K562 (cell line): ENCODE measurements at regions not wholly inside any gene's neighbourhood (a gene's known extent, or its start where the extent isn't known, plus 50 kb on each side); places are given as distances from the start of the nearest gene placed in this dataset.

Experiments used
- ATAC-seq: fragments of 200-7000 bp; cut with Tn5 transposase; 3 replicates; pipeline ENCODE4 v1.9.1; 2020; ENCODE audit warnings: moderate library complexity
- BruUV-seq: library from RNA; stranded (reverse); fragments of 400-500 nt; replicated peaks from 2 replicates; lab custom pipeline; 2021; lab: Mats Ljungman, UMichigan
- CTCF ChIA-PET: fragments of 300-600 bp; formaldehyde crosslinking; extraction: SDS; loops from one replicate; lab custom pipeline; 2021; ENCODE audit warnings: low intra/inter-chr PET ratio; lab: Yijun Ruan, JAX
- POLR2A ChIA-PET: fragments of 300-600, 350-650 bp; sonication (Branson Sonifier 250); formaldehyde crosslinking; extraction: SDS; loops from one replicate; lab custom pipeline; 2021; ENCODE audit warnings: antibody characterized with exemption, inconsistent platforms; lab: Yijun Ruan, JAX
- DNase-seq, 4 experiments: peaks; one replicate each; pipeline versions ENCODE4 v3.0.0 to v3.0.0-alpha.2; 2011 to 2018; ENCODE audit warnings: low spot score in 3 of 4, mixed read lengths in 3 of 4; ENCODE audit errors: extremely low read depth in 1 of 4
- FAIRE-seq: peaks from 2 replicates; lab custom pipeline; 2011; peaks lifted over from hg19 to GRCh38; lab: Jason Lieb, UNC
- H2AFZ ChIP-seq: 2 replicates; pipeline ENCODE4 v1.6.0; 2011; ENCODE audit warnings: low read depth, low read length, control low read depth, inconsistent platforms
- H3K27ac ChIP-seq: fragments of 200-600 bp; 3 replicates; pipeline ENCODE4 v1.8.0; 2011; ENCODE audit warnings: low read depth, mild to moderate bottlenecking, control low read depth, inconsistent platforms, low read length, moderate library complexity, mixed read lengths; ENCODE audit errors: extremely low read depth
- H3K27me3 ChIP-seq, 2 experiments: fragments of 300-600 bp in 1 of 2; 2 replicates in 1 of 2; 3 replicates in 1 of 2; pipeline versions ENCODE4 v1.6.0 to v1.8.0; 2011; ENCODE audit warnings: inconsistent platforms in 2 of 2, low read length in 2 of 2, mild to moderate bottlenecking in 1 of 2, mixed read lengths in 1 of 2, moderate library complexity in 1 of 2; ENCODE audit not compliant: control insufficient read depth in 2 of 2, insufficient read depth in 2 of 2
- H3K36me3 ChIP-seq: fragments of 300-600 bp; 3 replicates; pipeline ENCODE4 v1.8.0; 2011; ENCODE audit warnings: mild to moderate bottlenecking, low read length, inconsistent platforms; ENCODE audit not compliant: control insufficient read depth, insufficient read depth
- H3K4me1 ChIP-seq, 2 experiments: fragments of 200-600 bp in 1 of 2; replicated peaks in 1 of 2; 2 replicates in 1 of 2; 3 replicates in 1 of 2; pipeline versions ENCODE4 v1.5.1 to v1.8.0; 2011; ENCODE audit warnings: inconsistent platforms in 2 of 2, low read length in 2 of 2, mild to moderate bottlenecking in 1 of 2, mixed read lengths in 1 of 2, moderate library complexity in 1 of 2; ENCODE audit not compliant: control insufficient read depth in 2 of 2, insufficient read depth in 2 of 2
- H3K4me2 ChIP-seq: 2 replicates; pipeline ENCODE4 v1.6.1; 2011; ENCODE audit warnings: low read length, control low read depth, inconsistent platforms, mixed read lengths; ENCODE audit not compliant: insufficient read depth
- H3K4me3 ChIP-seq: fragments of 200-600 bp; sonication (generic), shearing (Covaris generic); 2 replicates; pipeline ENCODE4 v1.5.1; 2016; ENCODE audit warnings: control low read depth, inconsistent platforms
- H3K79me2 ChIP-seq: fragments of 200-600 bp; 3 replicates; pipeline ENCODE4 v1.8.0; 2011; ENCODE audit warnings: low read length, inconsistent platforms; ENCODE audit not compliant: control insufficient read depth, insufficient read depth
- H3K9ac ChIP-seq, 2 experiments: 2 replicates each; pipeline versions ENCODE4 v1.6.0 to v1.6.1; 2011; ENCODE audit warnings: low read depth in 2 of 2, low read length in 2 of 2, control low read depth in 1 of 2, inconsistent platforms in 1 of 2, mild to moderate bottlenecking in 1 of 2, mixed read lengths in 1 of 2; ENCODE audit not compliant: insufficient read depth in 1 of 2
- H3K9me1 ChIP-seq: one replicate; pipeline ENCODE4 v1.6.0; 2011; ENCODE audit warnings: inconsistent platforms, mild to moderate bottlenecking, low read length, moderate library complexity; ENCODE audit not compliant: control insufficient read depth, insufficient read depth
- H3K9me3 ChIP-seq: replicated peaks from 2 replicates; pipeline ENCODE4 v1.5.1; 2011; ENCODE audit warnings: low read depth, low read length, inconsistent platforms; ENCODE audit not compliant: control insufficient read depth, insufficient read depth
- H4K20me1 ChIP-seq: replicated peaks from 2 replicates; pipeline ENCODE4 v1.6.1; 2011; ENCODE audit warnings: low read length, inconsistent platforms, mixed read lengths; ENCODE audit not compliant: control insufficient read depth, insufficient read depth
- CBX5 ChIP-seq: IDR thresholded peaks from 2 replicates; pipeline ENCODE4 v1.6.1; 2014; ENCODE audit warnings: low read depth, borderline replicate concordance
- IRF2 ChIP-seq: sonication (generic); formaldehyde crosslinking; IDR thresholded peaks from 2 replicates; pipeline ENCODE4 v1.8.1; 2022; ENCODE audit warnings: mild to moderate bottlenecking, missing genetic modification reagents
- LCOR ChIP-seq: sonication (generic); formaldehyde crosslinking; IDR thresholded peaks from 2 replicates; pipeline ENCODE4 v1.8.0; 2022; ENCODE audit warnings: mild to moderate bottlenecking, missing genetic modification reagents
- MCM3 ChIP-seq: fragments of 450-650 bp; IDR thresholded peaks from 2 replicates; pipeline ENCODE4 v1.6.1; 2016
- MIER1 ChIP-seq: fragments of 450-650 bp; IDR thresholded peaks from 2 replicates; pipeline ENCODE4 v1.6.1; 2016; ENCODE audit warnings: antibody characterized with exemption, mild to moderate bottlenecking, low read depth
- PTTG1 ChIP-seq: fragments of 450-650 bp; IDR thresholded peaks from 2 replicates; pipeline ENCODE4 v1.6.1; 2016; ENCODE audit warnings: low read depth, mild to moderate bottlenecking, missing genetic modification characterization, missing compliant biosample characterization
- TEAD2 ChIP-seq: fragments of 450-650 bp; IDR thresholded peaks from 2 replicates; pipeline ENCODE4 v1.6.1; 2016; ENCODE audit warnings: missing genetic modification characterization, control low read depth, missing compliant biosample characterization
- ZNF324 ChIP-seq: fragments of 250-450 bp; sonication (Bioruptor Pico); IDR thresholded peaks from 2 replicates; pipeline ENCODE4 v1.4.0; 2020; ENCODE audit warnings: mild to moderate bottlenecking
- ZNF586 ChIP-seq: fragments of 450-650 bp; formaldehyde crosslinking; conservative IDR thresholded peaks from 2 replicates; pipeline ENCODE4 v1.4.0; 2020; ENCODE audit warnings: mild to moderate bottlenecking, moderate library complexity
- ZNF766 ChIP-seq: fragments of 200-800 bp; sonication (Bioruptor generic); conservative IDR thresholded peaks from 2 replicates; pipeline ENCODE4 v1.6.1; 2016; ENCODE audit warnings: missing genetic modification characterization, missing compliant biosample characterization
- WGBS: fragments of 100-300 bp; shearing (Covaris generic); methylation state at CpG from one replicate; pipeline ENCODE4 v1.1.6; 2016; ENCODE audit warnings: low coverage, mixed read lengths; ENCODE audit not compliant: insufficient coverage; ENCODE audit errors: missing lambda C conversion rate; 5-methylcytosine and 5-hydroxymethylcytosine counted together
- in situ Hi-C: fragments of 300-500 bp; cut with MboI; formaldehyde crosslinking; loops from 4 replicates; pipeline ENCODE4 v1.15.0; 2018; ENCODE audit warnings: inconsistent platforms, mixed read lengths
- intact Hi-C: fragments of 100-400 bp; cut with micrococcal nuclease; formaldehyde crosslinking; loops from 2 replicates; pipeline ENCODE4 v1.14.2; 2022

DNA sequence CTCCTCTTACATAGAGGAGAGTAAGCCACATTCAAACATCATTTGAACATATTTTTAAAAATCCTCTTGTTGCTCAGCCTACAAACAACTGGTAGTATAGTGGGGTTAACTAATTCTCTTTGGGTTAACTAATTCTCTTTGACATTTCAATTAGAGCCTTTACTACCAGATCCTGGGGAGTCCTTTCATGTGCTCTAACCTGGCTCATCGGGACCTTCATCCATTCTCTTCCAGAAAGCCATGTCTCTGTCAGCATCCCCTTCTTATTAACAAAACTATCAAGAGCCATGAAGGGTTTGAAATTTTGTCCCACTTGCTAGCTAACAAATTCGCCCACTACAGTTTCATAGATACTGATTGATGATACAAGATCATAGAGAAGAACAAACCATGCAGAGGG lies 349.8 kb upstream of the PABPC4L start:
- no peak overlapping the region for H2AFZ ChIP-seq
- H3K9me1 ChIP-seq, result no peaks in the 10 kb centered on the region
- no peak overlapping the region for H3K4me2 ChIP-seq
- CTCF ChIA-PET, result no interaction called here
- intact Hi-C loops (no loop called here), in situ Hi-C loops (no loop called here)
- POLR2A ChIA-PET, result no interaction called here
- WGBS, result 0% methylated on average over 2 of the region's 2 CpGs
- H3K9me3 ChIP-seq, result no peaks in the 10 kb centered on the region; the same call in 1 of the 2 replicates
- H3K36me3 ChIP-seq, result no peaks in the 10 kb centered on the region
- no peaks in the 10 kb centered on the region for H3K27me3 ChIP-seq
- H3K79me2 ChIP-seq, result no peaks in the 10 kb centered on the region
- TF ChIP-seq ZNF766 (CRISPR knock-in tag), result no peak
- TF ChIP-seq ZNF586 (CRISPR knock-in tag), result no peak
- TF ChIP-seq MCM3, result no peak
- TF ChIP-seq MIER1, result no peak
- no peak for TF ChIP-seq PTTG1 (tag)
- no peak for TF ChIP-seq TEAD2
- TF ChIP-seq IRF2 (CRISPR knock-in tag), result no peak
- TF ChIP-seq LCOR (CRISPR knock-in tag), result no peak
- H3K4me3 ChIP-seq, result no peak overlapping the region
- ATAC-seq, result no peak
- H3K27ac ChIP-seq, result no peak overlapping the region
- H3K4me1 ChIP-seq, result no peaks in the 10 kb centered on the region
- H3K9ac ChIP-seq, result no peak overlapping the region
- no TSS peak for BruUV-seq
- DNase-seq, result no peak
- no peaks in the 10 kb centered on the region for H4K20me1 ChIP-seq
- FAIRE-seq, result no peak

DNA sequence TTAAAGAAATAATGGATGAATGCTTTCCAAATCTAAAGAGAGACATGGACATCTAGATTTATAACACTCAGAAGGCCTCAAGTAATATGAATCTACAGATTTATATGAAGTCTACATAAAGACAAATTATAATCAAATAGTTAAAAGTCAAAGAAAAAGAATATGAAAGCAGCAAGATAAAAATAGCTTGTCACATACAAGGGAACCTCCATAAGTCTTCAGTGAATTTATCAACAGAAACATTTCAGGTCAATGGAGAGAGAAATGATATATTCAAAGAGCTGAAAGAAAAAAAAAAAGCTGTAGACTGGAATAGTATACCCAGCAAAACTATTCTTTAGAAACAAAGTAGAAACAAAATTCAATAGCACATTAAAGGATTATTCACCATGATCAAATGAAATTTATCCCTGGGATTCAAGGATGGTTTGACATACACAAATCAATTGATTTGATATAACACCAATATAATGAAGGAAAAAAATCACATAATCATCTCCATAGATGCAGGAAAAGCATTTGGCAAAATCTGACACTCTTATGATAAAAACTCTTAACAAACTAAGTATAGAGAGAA lies 346.6 kb upstream of the PABPC4L start:
- BruUV-seq, result no TSS peak
- Histone ChIP-seq H3K9me3 (no peaks in the 10 kb centered on the region; the same call in 1 of the 2 replicates), H3K9ac (no peak overlapping the region), H3K79me2 (no peaks in the 10 kb centered on the region), H3K4me3 (no peak overlapping the region), H3K27me3 (no peaks in the 10 kb centered on the region), H3K36me3 (no peaks in the 10 kb centered on the region), H3K4me2 (no peak overlapping the region), H3K9me1 (no peaks in the 10 kb centered on the region), H3K4me1 (no peaks in the 10 kb centered on the region), H2AFZ (no peak overlapping the region), H3K27ac (no peak overlapping the region), H4K20me1 (no peaks in the 10 kb centered on the region)
- ATAC-seq (no peak), FAIRE-seq (no peak), DNase-seq (no peak)
- ChIA-PET POLR2A (no interaction called here), CTCF (no interaction called here)
- intact Hi-C loops, result no loop called here
- in situ Hi-C loops, result no loop called here
- TF ChIP-seq ZNF324 (CRISPR knock-in tag) (peak; percentile 57; the same call in 1 of the 2 replicates), CBX5 (no peak)
